OCI-LY7 (cell line): ENCODE measurements at regions not wholly inside any gene's neighbourhood (a gene's known extent, or its start where the extent isn't known, plus 50 kb on each side); places are given as distances from the start of the nearest gene placed in this dataset.

Experiments used
- EZH2phosphoT487 ChIP-seq: fragments of 200-600 bp; sonication (generic); IDR thresholded peaks from 2 replicates; pipeline ENCODE4 v1.6.1; 2018; ENCODE audit warnings: low read depth, borderline replicate concordance, mild to moderate bottlenecking, mixed run types, antibody characterized with exemption, low read length, moderate library complexity, mixed read lengths
- TF ChIP-seq, protein P1 (sequence below): fragments of 200-600 bp; sonication (generic); conservative IDR thresholded peaks from 2 replicates; pipeline ENCODE4 v1.5.1; 2014; ENCODE audit warnings: mild to moderate bottlenecking, antibody characterized with exemption, low read length, moderate library complexity, mixed read lengths

DNA sequence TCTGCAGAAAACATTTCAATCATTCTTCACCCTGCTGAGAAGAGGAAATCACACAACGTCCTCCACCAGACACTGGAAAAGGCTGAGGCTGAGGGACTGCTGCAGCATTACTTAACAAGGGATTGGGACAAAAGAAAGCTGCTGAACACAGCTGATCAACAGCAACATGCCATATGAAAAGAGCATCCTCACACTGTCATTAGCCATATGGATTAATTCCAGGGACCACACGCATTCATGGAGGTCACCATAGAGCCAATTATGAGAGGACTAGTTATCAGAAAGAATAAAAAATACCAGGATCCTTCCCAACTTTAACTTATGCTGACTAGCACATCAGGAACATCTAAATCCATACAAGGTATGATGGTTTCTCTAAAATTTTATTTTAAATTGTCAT lies 825.0 kb downstream of the NLGN4Y start:
- TF ChIP-seq, protein P1, sequence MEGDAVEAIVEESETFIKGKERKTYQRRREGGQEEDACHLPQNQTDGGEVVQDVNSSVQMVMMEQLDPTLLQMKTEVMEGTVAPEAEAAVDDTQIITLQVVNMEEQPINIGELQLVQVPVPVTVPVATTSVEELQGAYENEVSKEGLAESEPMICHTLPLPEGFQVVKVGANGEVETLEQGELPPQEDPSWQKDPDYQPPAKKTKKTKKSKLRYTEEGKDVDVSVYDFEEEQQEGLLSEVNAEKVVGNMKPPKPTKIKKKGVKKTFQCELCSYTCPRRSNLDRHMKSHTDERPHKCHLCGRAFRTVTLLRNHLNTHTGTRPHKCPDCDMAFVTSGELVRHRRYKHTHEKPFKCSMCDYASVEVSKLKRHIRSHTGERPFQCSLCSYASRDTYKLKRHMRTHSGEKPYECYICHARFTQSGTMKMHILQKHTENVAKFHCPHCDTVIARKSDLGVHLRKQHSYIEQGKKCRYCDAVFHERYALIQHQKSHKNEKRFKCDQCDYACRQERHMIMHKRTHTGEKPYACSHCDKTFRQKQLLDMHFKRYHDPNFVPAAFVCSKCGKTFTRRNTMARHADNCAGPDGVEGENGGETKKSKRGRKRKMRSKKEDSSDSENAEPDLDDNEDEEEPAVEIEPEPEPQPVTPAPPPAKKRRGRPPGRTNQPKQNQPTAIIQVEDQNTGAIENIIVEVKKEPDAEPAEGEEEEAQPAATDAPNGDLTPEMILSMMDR: no peak
- TF ChIP-seq EZH2phosphoT487: no peak
